ENCODE measurements at regions not wholly inside any gene's neighbourhood (a gene's known extent, or its start where the extent isn't known, plus 50 kb on each side); places are given as distances from the start of the nearest gene placed in this dataset.

DNA sequence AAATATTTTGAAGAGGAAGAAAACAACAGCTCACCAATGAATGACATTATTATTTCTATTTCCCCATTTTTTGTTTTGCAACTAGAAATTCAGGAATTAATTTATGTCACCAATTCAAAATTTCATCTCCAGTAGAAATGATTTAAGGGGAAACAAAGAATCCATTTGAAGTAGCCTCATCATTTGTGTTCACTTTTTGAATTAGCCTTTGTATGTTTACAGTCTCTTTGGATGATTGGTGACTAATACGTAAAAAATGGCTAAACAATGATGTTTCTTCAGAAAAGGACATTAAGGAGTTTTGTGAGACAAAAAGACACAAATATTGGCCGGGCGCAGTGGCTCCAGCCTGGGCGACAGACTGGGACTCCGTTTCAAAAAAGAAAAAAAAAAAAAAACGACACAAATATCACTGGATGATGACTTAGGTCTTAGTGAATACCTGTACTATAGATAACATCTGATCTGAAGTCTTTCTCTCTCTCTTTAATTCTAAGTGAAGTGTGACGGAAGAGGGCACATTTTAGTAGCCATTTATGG lies 313.2 kb downstream of the PIK3C3 start:
- DNase-seq (ENCODE audit: low read depth): no peak

GRCh38 chr18:42268798-42269197 lies 313.8 kb downstream of the PIK3C3 start:
- no peak for DNase-seq (ENCODE audit: low read depth)

DNA sequence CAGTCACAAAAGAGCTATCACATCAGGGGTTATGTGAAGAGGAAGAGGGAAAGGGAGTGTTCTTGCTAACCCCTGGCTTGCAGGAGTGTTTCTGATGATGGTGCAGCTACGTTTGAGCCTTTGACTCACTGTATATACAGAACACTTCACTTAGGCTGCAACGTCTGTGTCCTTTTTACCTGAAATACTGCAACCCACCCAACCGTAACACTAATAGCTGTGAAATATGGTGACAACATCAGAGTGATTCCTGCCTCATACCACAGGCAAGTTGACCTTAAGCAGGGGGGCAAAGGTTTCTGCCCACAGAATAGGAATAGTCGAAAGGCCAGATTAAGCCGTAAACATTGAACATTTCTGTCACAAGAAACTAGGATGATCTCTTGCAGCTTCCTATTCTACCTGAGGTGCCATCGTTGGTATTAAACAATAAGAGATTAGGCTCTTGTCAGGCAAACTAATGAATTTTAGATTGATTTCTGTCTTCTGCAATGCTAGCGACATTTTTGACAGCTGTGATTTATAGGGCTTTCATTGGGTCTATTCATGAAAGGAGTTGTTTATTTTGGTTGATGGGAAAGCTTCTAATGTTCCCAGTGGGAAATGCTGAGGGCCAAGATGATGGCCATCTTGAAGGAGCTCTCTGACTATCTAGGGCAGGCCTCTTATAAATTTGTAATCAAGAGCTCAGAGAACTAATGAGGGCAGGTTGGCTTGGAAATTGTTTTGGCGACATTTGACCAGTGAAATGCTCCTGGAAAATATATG lies 316.8 kb downstream of the PIK3C3 start:
- no peak for DNase-seq (ENCODE audit: low read depth)

- no peak for DNase-seq (ENCODE audit: low read depth)
Observed at GRCh38 chr18:42274488-42275137, 319.6 kb downstream of the PIK3C3 start.

DNA sequence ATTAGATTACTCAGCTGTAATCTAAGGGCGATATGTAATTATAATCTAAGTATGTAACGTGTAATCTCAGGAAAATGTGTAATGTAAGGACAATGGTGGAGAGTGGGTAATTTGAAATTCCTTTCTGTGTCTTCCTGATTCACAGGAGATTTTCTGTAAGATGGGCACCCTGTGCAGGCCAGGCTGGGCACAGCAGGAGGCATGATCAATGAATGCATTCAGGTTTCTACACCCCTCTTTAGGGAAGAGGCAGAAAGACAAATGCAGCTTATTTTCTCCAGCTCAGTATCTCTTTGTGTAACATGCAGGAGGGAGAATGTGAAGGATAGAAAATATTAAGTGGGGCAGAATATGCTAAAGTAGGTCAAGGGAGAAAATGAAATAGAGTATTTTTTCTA lies 320.1 kb downstream of the PIK3C3 start:
- DNase-seq (ENCODE audit: low read depth): no peak

DNA sequence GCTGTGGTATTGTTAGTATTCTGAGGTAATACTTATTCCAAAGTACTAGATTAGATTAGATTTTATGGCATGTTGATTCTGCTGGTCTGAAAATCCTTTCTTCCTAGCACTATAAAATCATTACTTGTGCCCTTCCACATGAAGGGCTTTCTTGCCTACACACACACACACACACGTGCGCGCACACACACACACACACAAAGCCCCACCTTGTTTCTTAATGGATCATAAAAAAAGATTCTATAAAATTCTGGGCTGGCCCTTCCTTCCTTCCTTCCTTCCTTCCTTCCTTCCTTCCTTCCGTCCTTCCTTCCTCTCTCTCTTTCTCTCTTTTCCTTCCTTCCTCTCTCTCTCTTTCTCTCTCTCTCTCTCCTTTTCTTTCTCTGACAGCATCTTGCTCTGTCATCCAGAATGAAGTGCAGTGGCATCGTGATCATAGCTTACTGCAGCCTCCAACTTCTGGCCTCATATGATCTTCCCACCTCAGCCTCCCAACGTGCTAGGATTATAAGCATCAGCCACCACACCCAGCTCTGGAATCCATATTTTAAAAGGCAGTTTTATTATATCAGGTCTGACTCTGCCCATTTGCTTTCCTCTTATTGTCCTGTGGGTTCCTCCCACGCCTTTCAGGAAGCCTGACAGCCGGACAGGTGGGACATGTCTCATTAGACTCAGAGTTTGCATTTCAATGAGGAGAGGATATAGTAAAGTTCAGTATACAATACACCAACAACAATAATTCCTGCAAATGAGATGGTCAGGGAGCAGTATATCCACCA lies 321.1 kb downstream of the PIK3C3 start:
- no peak for DNase-seq (ENCODE audit: low read depth)

DNA sequence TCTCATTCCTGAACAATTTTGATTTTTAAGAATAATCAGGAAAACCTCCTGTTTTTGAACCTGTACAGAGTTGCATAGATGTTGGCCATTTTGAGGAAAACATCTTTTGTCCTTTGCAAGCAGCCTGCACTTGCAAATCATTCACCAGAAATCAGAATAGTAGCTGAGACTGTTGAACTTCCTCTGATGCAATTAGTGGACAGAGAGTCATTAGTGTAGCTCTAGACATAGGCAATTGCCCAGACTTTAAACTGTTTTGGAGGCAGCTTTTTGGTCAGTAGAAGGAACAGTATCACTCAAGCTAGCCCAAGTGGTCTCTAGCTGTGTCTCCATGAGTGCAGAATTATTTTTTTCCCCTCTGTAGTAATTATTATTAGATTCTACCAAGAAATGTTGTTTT lies 326.1 kb downstream of the PIK3C3 start:
- DNase-seq (ENCODE audit: low read depth): no peak

DNA sequence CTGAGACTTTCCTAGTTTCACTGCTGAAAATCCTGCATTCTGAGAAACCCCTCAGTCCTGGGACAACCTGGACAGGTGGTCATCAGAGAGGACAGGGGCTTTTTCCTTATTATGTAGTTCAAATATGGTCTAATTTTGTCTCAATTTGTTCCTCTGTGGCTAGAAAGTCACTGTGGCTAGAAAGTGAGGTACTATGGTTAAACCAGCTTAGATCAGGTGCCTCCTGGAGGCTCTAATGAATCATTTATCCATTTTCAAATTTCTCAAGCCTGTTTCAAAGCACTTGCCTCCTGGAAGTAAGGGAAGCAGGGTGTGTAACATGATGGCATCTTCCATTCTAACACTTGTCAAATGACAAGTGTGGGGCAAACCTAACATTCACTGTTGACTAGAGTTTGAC lies 326.8 kb downstream of the PIK3C3 start:
- DNase-seq (ENCODE audit: low read depth): no peak

DNA sequence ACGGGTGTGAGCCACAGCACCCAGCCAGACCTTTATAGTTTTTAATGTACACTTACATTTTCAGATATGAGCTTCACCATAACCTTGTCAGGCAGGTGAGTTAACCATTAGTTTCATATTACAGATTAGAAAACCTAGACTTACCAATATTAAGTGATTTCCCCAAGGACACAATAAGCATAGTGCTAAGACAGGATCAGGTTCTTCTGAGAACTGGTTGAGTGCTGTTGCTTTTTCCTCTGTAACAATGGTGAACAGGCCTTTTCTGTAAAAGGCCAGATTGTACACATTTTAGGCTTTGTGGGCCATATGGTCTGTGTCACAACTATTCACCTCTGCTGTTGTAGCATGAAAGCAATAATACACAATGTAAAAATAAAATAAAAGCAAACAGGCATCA lies 332.0 kb downstream of the PIK3C3 start:
- no peak for DNase-seq (ENCODE audit: low read depth)

- no peak for DNase-seq (ENCODE audit: low read depth)
Observed at GRCh38 chr18:42288129-42288528, 333.1 kb downstream of the PIK3C3 start.

- DNase-seq (ENCODE audit: low read depth): no peak
Observed at GRCh38 chr18:42289526-42289925, 334.5 kb downstream of the PIK3C3 start.

DNA sequence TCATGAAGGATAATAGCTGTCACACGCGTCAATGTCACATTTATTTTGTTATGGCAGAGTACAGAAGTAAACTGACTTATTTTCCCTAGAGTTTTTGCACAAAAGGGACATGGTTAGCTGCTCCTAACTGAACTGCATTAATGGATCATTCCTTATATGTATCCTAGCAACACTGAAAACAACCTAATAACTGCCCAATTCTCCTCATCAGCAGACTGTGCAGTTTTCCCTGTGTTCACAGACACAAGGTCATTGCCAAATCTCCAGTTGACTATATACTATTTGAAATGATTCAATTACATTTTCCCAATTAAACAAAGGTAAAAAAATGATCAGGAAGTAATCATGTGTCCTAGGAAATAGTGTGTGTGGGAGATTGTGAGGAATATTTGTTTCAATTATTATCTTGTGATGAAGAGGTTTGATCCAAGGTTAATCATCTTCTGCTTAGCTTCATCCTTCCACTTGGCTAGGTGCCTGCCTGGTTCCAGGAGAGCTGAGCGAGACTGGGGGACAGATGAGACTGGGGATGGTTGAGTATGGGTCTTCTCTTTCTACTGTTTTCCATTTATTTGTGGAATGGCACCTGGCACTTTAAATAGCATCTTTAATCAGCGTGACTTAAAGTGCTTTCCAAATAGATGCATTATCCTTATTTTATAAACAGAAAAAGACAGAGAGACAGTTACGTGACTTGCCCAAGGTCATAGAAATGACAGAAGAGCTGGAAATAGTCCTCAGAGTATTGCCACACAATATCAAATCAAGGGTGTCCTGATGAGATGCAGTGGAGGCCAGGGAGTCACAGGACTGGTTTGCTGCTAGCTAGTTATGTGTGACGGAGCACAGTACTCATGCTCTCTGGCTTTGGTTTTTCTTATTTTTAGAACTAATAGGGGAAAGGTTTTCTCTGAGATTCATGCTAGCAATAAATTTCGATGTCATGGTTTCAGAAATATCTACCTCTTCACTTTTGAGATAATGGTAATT lies 335.6 kb downstream of the PIK3C3 start:
- no peak for DNase-seq (ENCODE audit: low read depth)

- no peak for DNase-seq (ENCODE audit: low read depth)
Observed at GRCh38 chr18:42292654-42293053, 337.6 kb downstream of the PIK3C3 start.

DNA sequence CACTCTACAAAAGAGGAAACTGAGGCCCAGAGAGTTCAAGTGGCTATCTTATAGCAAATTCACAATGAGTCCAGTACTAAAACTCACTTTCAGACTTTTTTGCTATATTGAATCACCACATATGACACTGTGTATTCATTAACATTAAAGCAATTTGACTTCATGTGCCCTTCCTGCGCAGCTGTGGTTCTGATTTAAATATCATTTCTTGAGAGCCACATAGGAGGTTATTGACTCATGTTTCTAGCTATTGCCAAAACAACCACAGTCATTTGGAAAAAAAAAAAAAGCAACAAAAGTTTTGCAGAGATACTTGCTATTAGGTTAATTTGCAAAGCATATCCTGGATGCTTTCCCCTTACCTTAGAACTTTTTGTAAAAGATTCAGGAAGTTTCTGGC lies 341.2 kb downstream of the PIK3C3 start:
- no peak for DNase-seq (ENCODE audit: low read depth)

DNA sequence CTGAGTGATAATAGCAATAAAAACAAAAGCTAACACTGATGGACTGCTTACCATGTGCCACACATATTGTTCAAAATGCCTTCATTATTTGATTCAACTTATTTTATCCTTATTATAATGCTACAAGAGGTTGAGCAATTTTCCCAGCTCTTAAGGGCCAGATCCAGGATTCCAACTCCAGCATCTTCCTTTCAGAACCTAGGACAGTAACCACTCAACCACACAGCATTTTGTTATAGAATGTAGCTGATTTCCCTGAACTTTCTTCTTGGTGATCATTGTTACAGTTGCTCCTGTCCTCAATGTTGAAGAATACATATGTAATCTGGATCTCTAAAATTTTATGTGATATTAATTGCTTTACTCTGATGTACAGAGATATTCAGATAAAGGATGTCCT lies 341.7 kb downstream of the PIK3C3 start:
- DNase-seq (ENCODE audit: low read depth): no peak

- DNase-seq (ENCODE audit: low read depth): peak; percentile 41
Observed at GRCh38 chr18:42298759-42299675, 344.0 kb downstream of the PIK3C3 start.

GRCh38 chr18:42305869-42306593 lies 351.0 kb downstream of the PIK3C3 start:
- DNase-seq (ENCODE audit: low read depth): no peak

GRCh38 chr18:42306594-42306980 lies 351.6 kb downstream of the PIK3C3 start:
- no peak for DNase-seq (ENCODE audit: low read depth)

DNA sequence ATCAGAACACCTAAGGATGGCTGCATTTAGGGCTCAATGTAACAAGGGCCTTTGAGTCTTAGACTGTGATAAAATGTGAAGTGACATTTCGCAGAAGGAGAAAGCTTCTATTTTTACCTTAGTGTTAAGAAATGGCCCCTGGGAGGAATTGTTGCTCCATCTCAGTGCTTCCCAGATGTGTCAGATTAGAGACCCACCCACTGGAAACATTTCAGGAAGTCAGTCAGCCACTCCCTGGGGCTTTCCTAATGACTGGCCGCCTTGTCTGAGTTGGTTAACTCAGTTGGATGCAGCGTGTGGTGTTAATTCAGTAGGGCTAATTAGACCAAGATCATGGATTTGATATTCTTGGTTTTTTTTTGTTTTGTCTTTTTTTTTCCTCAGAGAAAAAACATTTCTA lies 355.9 kb downstream of the PIK3C3 start:
- no peak for DNase-seq (ENCODE audit: low read depth)

DNA sequence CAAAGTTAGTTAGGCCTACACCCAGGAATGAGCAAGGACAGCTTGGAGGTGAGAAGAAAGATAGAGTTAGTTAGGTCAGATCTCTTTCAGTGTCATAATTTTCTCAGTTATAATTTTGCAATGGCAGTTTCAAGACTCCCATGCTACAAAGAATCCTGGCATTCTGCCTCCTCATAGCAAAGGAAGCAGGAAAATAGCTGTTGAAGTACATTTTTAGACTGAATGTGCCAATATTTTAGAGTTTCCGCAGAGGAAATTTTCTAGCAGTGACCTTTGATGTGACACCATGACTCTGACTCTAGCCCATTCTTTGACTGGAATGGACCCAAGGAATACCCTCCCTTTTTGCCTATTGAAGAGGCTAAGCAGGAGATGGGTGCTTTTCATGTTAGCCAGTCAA lies 371.7 kb downstream of the PIK3C3 start:
- no peak for DNase-seq (ENCODE audit: low read depth)

Data from activated T-cell treated with anti-CD3 and anti-CD28 coated beads for 48 hours (primary cell).